HepG2 (cell line): ENCODE measurements at regions not wholly inside any gene's neighbourhood (a gene's known extent, or its start where the extent isn't known, plus 50 kb on each side); places are given as distances from the start of the nearest gene placed in this dataset.
"Not testable (repeated sequence)": the region's sequence is repeated elsewhere in the genome, so short reads cannot be mapped to it uniquely, and the experiment has no call there.

Experiments
- BHLHE40 ChIP-seq: IDR thresholded peaks from 2 replicates; pipeline ENCODE4 v1.6.1; 2011; ENCODE audit warnings: low read length, improper control_type of control experiment
- KMT2A ChIP-seq: sonication (generic); formaldehyde crosslinking; IDR thresholded peaks from 2 replicates; pipeline ENCODE4 v1.4.0; 2020; ENCODE audit warnings: missing genetic modification reagents
- MZF1 ChIP-seq: sonication (generic); formaldehyde crosslinking; IDR thresholded peaks from 2 replicates; pipeline ENCODE4 v1.8.1; 2023; ENCODE audit warnings: mild to moderate bottlenecking, missing genetic modification reagents, borderline replicate concordance
- RNF219 ChIP-seq: sonication (generic); formaldehyde crosslinking; IDR thresholded peaks from 2 replicates; pipeline ENCODE4 v1.5.0; 2020; ENCODE audit warnings: mild to moderate bottlenecking, missing genetic modification reagents
- ZBED4 ChIP-seq: sonication (generic); formaldehyde crosslinking; IDR thresholded peaks from 2 replicates; pipeline ENCODE4 v1.4.0; 2020; ENCODE audit warnings: missing genetic modification reagents, borderline replicate concordance
- ZNF841 ChIP-seq: sonication (generic); formaldehyde crosslinking; IDR thresholded peaks from 2 replicates; pipeline ENCODE4 v1.8.1; 2023; ENCODE audit warnings: missing genetic modification reagents, borderline replicate concordance

- not testable (repeated sequence) for TF ChIP-seq RNF219; ZBED4 (CRISPR knock-in tag); KMT2A (CRISPR knock-in tag); ZNF841 (CRISPR knock-in tag); MZF1 (CRISPR knock-in tag); BHLHE40
Observed at GRCh38 chr2:88988617-88989016, 297.1 kb downstream of the RPIA start.
